Thyroid gland (tissue), 4 donors: ENCODE measurements at regions not wholly inside any gene's neighbourhood (a gene's known extent, or its start where the extent isn't known, plus 50 kb on each side); places are given as distances from the start of the nearest gene placed in this dataset.

ENCODE experiments used
- POLR2A ChIP-seq, 2 donors: fragments of 450-650 bp; IDR thresholded peaks; one replicate each; pipeline ENCODE4 v1.6.1; 2017; ENCODE audit warnings: antibody characterized with exemption in 2 of 2, mild to moderate bottlenecking in 2 of 2, moderate library complexity in 1 of 2
- TF ChIP-seq, protein P1 (sequence below), 6 experiments: fragments of 200-600 bp in 3 of 6; fragments of 450-650 bp in 3 of 6; sonication (generic) in 3 of 6; IDR thresholded peaks; one replicate each; pipeline ENCODE4 v1.5.1; 2016 to 2019; ENCODE audit warnings: antibody characterized with exemption in 6 of 6, mild to moderate bottlenecking in 2 of 6, inconsistent platforms in 1 of 6, moderate library complexity in 1 of 6

DNA sequence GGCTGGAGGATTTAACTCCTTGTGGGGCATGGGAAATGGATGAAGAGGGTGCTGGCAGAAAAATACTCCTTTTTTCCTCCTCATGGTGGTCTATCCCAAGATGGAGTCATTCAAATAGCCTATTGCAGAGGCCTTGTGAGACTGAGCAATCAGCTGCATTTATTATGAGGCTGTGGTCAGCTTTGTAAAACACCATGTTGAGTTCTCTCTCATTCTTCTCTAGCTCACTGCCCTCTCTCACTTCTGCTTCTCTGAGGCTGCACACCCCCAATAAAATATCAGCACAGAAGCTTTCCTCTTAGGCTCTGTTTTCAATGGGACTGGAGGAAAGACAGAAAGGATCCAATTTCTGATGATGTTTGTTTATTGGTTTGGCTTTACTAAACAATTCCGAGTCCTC, 467.1 kb downstream of the ADCYAP1 start:
- TF ChIP-seq, protein P1, sequence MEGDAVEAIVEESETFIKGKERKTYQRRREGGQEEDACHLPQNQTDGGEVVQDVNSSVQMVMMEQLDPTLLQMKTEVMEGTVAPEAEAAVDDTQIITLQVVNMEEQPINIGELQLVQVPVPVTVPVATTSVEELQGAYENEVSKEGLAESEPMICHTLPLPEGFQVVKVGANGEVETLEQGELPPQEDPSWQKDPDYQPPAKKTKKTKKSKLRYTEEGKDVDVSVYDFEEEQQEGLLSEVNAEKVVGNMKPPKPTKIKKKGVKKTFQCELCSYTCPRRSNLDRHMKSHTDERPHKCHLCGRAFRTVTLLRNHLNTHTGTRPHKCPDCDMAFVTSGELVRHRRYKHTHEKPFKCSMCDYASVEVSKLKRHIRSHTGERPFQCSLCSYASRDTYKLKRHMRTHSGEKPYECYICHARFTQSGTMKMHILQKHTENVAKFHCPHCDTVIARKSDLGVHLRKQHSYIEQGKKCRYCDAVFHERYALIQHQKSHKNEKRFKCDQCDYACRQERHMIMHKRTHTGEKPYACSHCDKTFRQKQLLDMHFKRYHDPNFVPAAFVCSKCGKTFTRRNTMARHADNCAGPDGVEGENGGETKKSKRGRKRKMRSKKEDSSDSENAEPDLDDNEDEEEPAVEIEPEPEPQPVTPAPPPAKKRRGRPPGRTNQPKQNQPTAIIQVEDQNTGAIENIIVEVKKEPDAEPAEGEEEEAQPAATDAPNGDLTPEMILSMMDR (IDR thresholded peaks at IDR 0.05): no peak
- TF ChIP-seq POLR2A (IDR thresholded peaks at IDR 0.05): no peak
